ENCODE measurements at regions not wholly inside any gene's neighbourhood (a gene's known extent, or its start where the extent isn't known, plus 50 kb on each side); places are given as distances from the start of the nearest gene placed in this dataset.

- no peak overlapping the region for H2AFZ ChIP-seq (ENCODE audit: control insufficient read depth, low read depth, low read length)
- intact Hi-C loops (cut with micrococcal nuclease; ENCODE audit: unreplicated experiment) = no loop called here
Observed at GRCh38 chr4:152155070-152155469, 380.8 kb downstream of the FBXW7 start.

GRCh38 chr4:152154433-152154832 lies 381.5 kb downstream of the FBXW7 start:
- WGBS (ENCODE audit: insufficient coverage, insufficient replicate concordance, low lambda C conversion rate, missing lambda C conversion rate) = 22% methylated on average over 2 of the region's 2 CpGs
- ChIA-PET CTCF (no interaction called here), RAD21 (ENCODE audit: unreplicated experiment) (no interaction called here), POLR2A (no interaction called here), SMC1A (ENCODE audit: uncharacterized antibody, unreplicated experiment) (no interaction called here)
- no peak overlapping the region for H3K9ac ChIP-seq (ENCODE audit: control insufficient read depth, insufficient read depth, low read length)
- H3K4me2 ChIP-seq (ENCODE audit: control insufficient read depth, insufficient read depth) = no peak overlapping the region
- no peak overlapping the region for H3K4me3 ChIP-seq
- ATAC-seq = no peak
- no peaks in the 10 kb centered on the region for H3K36me3 ChIP-seq (ENCODE audit: control insufficient read depth in 2 of 2, insufficient read depth in 2 of 2, low read length in 1 of 2)
- in situ Hi-C loops (cut with MboI) = no loop called here
- no peak for FAIRE-seq
- H3K4me1 ChIP-seq (ENCODE audit: control insufficient read depth, insufficient read depth, low read length) = no peaks in the 10 kb centered on the region
- H4K20me1 ChIP-seq (ENCODE audit: control insufficient read depth, insufficient read depth) = no peaks in the 10 kb centered on the region
- no TSS peak for BruUV-seq (replicated peaks)
- H3K27me3 ChIP-seq (replicated peaks in 1 of 2; ENCODE audit: control insufficient read depth in 2 of 2, insufficient read depth in 2 of 2, low read length in 1 of 2) = no peaks in the 10 kb centered on the region
- H3K27ac ChIP-seq (ENCODE audit: control insufficient read depth, insufficient read depth) = no peak overlapping the region
- no peaks in the 10 kb centered on the region for H3K79me2 ChIP-seq (ENCODE audit: control insufficient read depth, insufficient read depth, low read length)
- no peak for DNase-seq (ENCODE audit: low read depth, low spot score)
- no peak overlapping the region for H2AFZ ChIP-seq (ENCODE audit: control insufficient read depth, low read depth, low read length)
- intact Hi-C loops (cut with micrococcal nuclease; ENCODE audit: unreplicated experiment) = no loop called here
- no peak for TF ChIP-seq FOXK2 (IDR thresholded peaks at IDR 0.05)
- no peak for TF ChIP-seq ZNF24 (IDR thresholded peaks at IDR 0.05)
- no peak for TF ChIP-seq CREM (IDR thresholded peaks at IDR 0.05; ENCODE audit: low read depth)
- TF ChIP-seq NFXL1 (IDR thresholded peaks at IDR 0.05; ENCODE audit: borderline replicate concordance) = no peak
- no peak for TF ChIP-seq SKIL (IDR thresholded peaks at IDR 0.05; ENCODE audit: low read depth, poor library complexity, severe bottlenecking)
- TF ChIP-seq ZBTB33 (IDR thresholded peaks at IDR 0.05) = no peak
- no peak for TF ChIP-seq ATF7 (IDR thresholded peaks at IDR 0.05; ENCODE audit: low read depth)
- TF ChIP-seq RELA (IDR thresholded peaks at IDR 0.05; ENCODE audit: borderline replicate concordance, partially characterized antibody) = no peak
- H3K9me3 ChIP-seq (replicated peaks; ENCODE audit: control insufficient read depth, insufficient read depth, low read length) = no peaks in the 10 kb centered on the region

More at GRCh38 chr4:152155070-152155469, 380.8 kb downstream of the FBXW7 start:
- TF ChIP-seq IKZF1 (conservative IDR thresholded peaks at IDR 0.05) = no peak
- peak; percentile 17; the same call in 1 of the 2 replicates for TF ChIP-seq SPI1 (IDR thresholded peaks at IDR 0.05; ENCODE audit: borderline replicate concordance, insufficient read depth, low read depth, low read length)
- TF ChIP-seq MTA3 (IDR thresholded peaks at IDR 0.05; ENCODE audit: borderline replicate concordance, low read length) = no peak
- Histone ChIP-seq H3K36me3 (ENCODE audit: control insufficient read depth in 2 of 2, insufficient read depth in 2 of 2, low read length in 1 of 2) (no peaks in the 10 kb centered on the region), H3K4me1 (ENCODE audit: control insufficient read depth, insufficient read depth, low read length) (no peaks in the 10 kb centered on the region), H3K4me2 (ENCODE audit: control insufficient read depth, insufficient read depth) (no peak overlapping the region), H3K4me3 (no peak overlapping the region), H3K79me2 (ENCODE audit: control insufficient read depth, insufficient read depth, low read length) (no peaks in the 10 kb centered on the region), H3K9me3 (replicated peaks; ENCODE audit: control insufficient read depth, insufficient read depth, low read length) (no peaks in the 10 kb centered on the region), H3K9ac (ENCODE audit: control insufficient read depth, insufficient read depth, low read length) (no peak overlapping the region), H4K20me1 (ENCODE audit: control insufficient read depth, insufficient read depth) (no peaks in the 10 kb centered on the region), H3K27ac (ENCODE audit: control insufficient read depth, insufficient read depth) (no peak overlapping the region), H3K27me3 (replicated peaks in 1 of 2; ENCODE audit: control insufficient read depth in 2 of 2, insufficient read depth in 2 of 2, low read length in 1 of 2) (no peaks in the 10 kb centered on the region)
- WGBS (ENCODE audit: insufficient coverage, insufficient replicate concordance, low lambda C conversion rate, missing lambda C conversion rate) = 5% methylated on average over 3 of the region's 3 CpGs
- POLR2A ChIA-PET = no interaction called here
- FAIRE-seq (no peak), ATAC-seq (no peak), DNase-seq (ENCODE audit: low read depth, low spot score) (no peak)
- BruUV-seq (replicated peaks) = no TSS peak
- RAD21 ChIA-PET (ENCODE audit: unreplicated experiment) = no interaction called here
- SMC1A ChIA-PET (ENCODE audit: uncharacterized antibody, unreplicated experiment) = no interaction called here
- in situ Hi-C loops (cut with MboI) = no loop called here
- CTCF ChIA-PET = no interaction called here

All from GM12878 (cell line).